OCI-LY7 (cell line): ENCODE measurements at regions not wholly inside any gene's neighbourhood (a gene's known extent, or its start where the extent isn't known, plus 50 kb on each side); places are given as distances from the start of the nearest gene placed in this dataset.

Experiments
- BruUV-seq: library from RNA; stranded (reverse); fragments of 400-500 nt; replicated peaks from 2 replicates; lab custom pipeline; 2021; lab: Mats Ljungman, UMichigan
- CTCF ChIA-PET: fragments of 300-600 bp; sonication (Branson Sonifier 250); formaldehyde crosslinking; loops from one replicate; lab custom pipeline; 2022; ENCODE audit warnings: antibody characterized with exemption; ENCODE audit not compliant: unreplicated experiment; lab: Charles Lee
- POLR2A ChIA-PET: fragments of 300-600 bp; sonication (Branson Sonifier 250); formaldehyde crosslinking; loops from one replicate; lab custom pipeline; 2022; ENCODE audit warnings: antibody characterized with exemption; lab: Charles Lee
- DNase-seq: peaks from one replicate; pipeline ENCODE4 v3.0.0-alpha.2; 2015; ENCODE audit warnings: low spot score
- H2AFZ ChIP-seq: fragments of 200-600 bp; sonication (generic), shearing (Covaris generic); 2 replicates; pipeline ENCODE4 v1.6.1; 2014; ENCODE audit warnings: mild to moderate bottlenecking, antibody characterized with exemption, low read length, moderate library complexity
- H3K27ac ChIP-seq: fragments of 200-600 bp; sonication (generic); 2 replicates; pipeline ENCODE4 v1.5.1; 2014; ENCODE audit warnings: mixed run types, low read depth, mild to moderate bottlenecking, moderate library complexity, low read length, inconsistent platforms; ENCODE audit not compliant: poor library complexity, severe bottlenecking
- H3K36me3 ChIP-seq: fragments of 200-600 bp; sonication (generic); 2 replicates; pipeline ENCODE4 v1.6.1; 2014; ENCODE audit warnings: mild to moderate bottlenecking, antibody characterized with exemption, low read length, moderate library complexity, mixed read lengths; ENCODE audit not compliant: insufficient read depth
- H3K4me1 ChIP-seq: fragments of 200-600 bp; sonication (generic); 2 replicates; pipeline ENCODE4 v1.5.1; 2014; ENCODE audit warnings: mild to moderate bottlenecking, low read length; ENCODE audit not compliant: insufficient read depth, poor library complexity, severe bottlenecking
- H3K4me2 ChIP-seq: fragments of 200-600 bp; sonication (generic); 2 replicates; pipeline ENCODE4 v1.6.1; 2014; ENCODE audit warnings: mild to moderate bottlenecking, low read length
- H3K4me3 ChIP-seq: fragments of 200-600 bp; sonication (generic); 2 replicates; pipeline ENCODE4 v1.5.1; 2014; ENCODE audit warnings: mild to moderate bottlenecking, low read depth, low read length; ENCODE audit not compliant: poor library complexity, severe bottlenecking
- H3K79me2 ChIP-seq: fragments of 200-600 bp; sonication (generic); 2 replicates; pipeline ENCODE4 v1.6.1; 2016; ENCODE audit warnings: low read depth, mild to moderate bottlenecking, low read length, moderate library complexity, mixed read lengths; ENCODE audit not compliant: insufficient read depth
- H3K9me2 ChIP-seq: fragments of 200-600 bp; sonication (generic); 2 replicates; pipeline ENCODE4 v1.6.1; 2016; ENCODE audit warnings: mild to moderate bottlenecking, low read length, mixed read lengths; ENCODE audit not compliant: insufficient read depth
- H3K9me3 ChIP-seq: fragments of 200-600 bp; sonication (generic); 2 replicates; pipeline ENCODE4 v1.6.1; 2014; ENCODE audit warnings: mild to moderate bottlenecking, mixed run types, low read length, mixed read lengths
- H4K20me1 ChIP-seq: fragments of 200-600 bp; sonication (generic); 2 replicates; pipeline ENCODE4 v1.6.1; 2014; ENCODE audit warnings: mild to moderate bottlenecking, antibody characterized with exemption, low read length, moderate library complexity, mixed read lengths; ENCODE audit not compliant: insufficient read depth
- CTCF ChIP-seq: fragments of 200-600 bp; sonication (generic); conservative IDR thresholded peaks from 2 replicates; pipeline ENCODE4 v1.5.1; 2014; ENCODE audit warnings: mild to moderate bottlenecking, antibody characterized with exemption, low read length, moderate library complexity, mixed read lengths
- EZH2phosphoT487 ChIP-seq: fragments of 200-600 bp; sonication (generic); IDR thresholded peaks from 2 replicates; pipeline ENCODE4 v1.6.1; 2018; ENCODE audit warnings: low read depth, borderline replicate concordance, mild to moderate bottlenecking, mixed run types, antibody characterized with exemption, low read length, moderate library complexity, mixed read lengths
- intact Hi-C: fragments of 100-400 bp; cut with micrococcal nuclease; formaldehyde crosslinking; loops from one replicate; pipeline ENCODE4 v1.10.0; 2022; ENCODE audit not compliant: unreplicated experiment

GRCh38 chr7:33721895-33722294 lies 183.4 kb upstream of the BMPER start:
- H3K9me3 ChIP-seq = no peaks in the 10 kb centered on the region
- intact Hi-C loops = no loop called here
- H3K36me3 ChIP-seq = no peaks in the 10 kb centered on the region
- no peak overlapping the region for H3K27ac ChIP-seq
- no peak overlapping the region for H3K4me3 ChIP-seq
- no peak overlapping the region for H3K4me2 ChIP-seq
- H2AFZ ChIP-seq = no peak overlapping the region
- CTCF ChIA-PET = no interaction called here
- POLR2A ChIA-PET = interaction anchor here (0.5 kb wide), 1 partner anchor 123 kb away, joined by 4 read pairs; no protein-coding TSS in a partner anchor
- no peaks in the 10 kb centered on the region for H3K79me2 ChIP-seq
- DNase-seq = no peak
- H3K4me1 ChIP-seq = no peaks in the 10 kb centered on the region
- H4K20me1 ChIP-seq = no peaks in the 10 kb centered on the region
- BruUV-seq = no TSS peak
- no peaks in the 10 kb centered on the region for H3K9me2 ChIP-seq
- no peak for TF ChIP-seq EZH2phosphoT487
- no peak for TF ChIP-seq CTCF

- H2AFZ ChIP-seq = no peak overlapping the region
- no peak overlapping the region for H3K4me2 ChIP-seq
- no peaks in the 10 kb centered on the region for H3K9me3 ChIP-seq
- no peak for DNase-seq
- no peaks in the 10 kb centered on the region for H3K4me1 ChIP-seq
- no peaks in the 10 kb centered on the region for H3K9me2 ChIP-seq
- no TSS peak for BruUV-seq
- CTCF ChIA-PET = no interaction called here
- POLR2A ChIA-PET = interaction anchor here (0.8 kb wide), 1 partner anchor 9 kb away, joined by 3 read pairs; no protein-coding TSS in a partner anchor
- no peak for TF ChIP-seq CTCF
- no peak for TF ChIP-seq EZH2phosphoT487
- H3K79me2 ChIP-seq = no peaks in the 10 kb centered on the region
- no peaks in the 10 kb centered on the region for H3K36me3 ChIP-seq
- H3K4me3 ChIP-seq = no peak overlapping the region
- no peaks in the 10 kb centered on the region for H4K20me1 ChIP-seq
- H3K27ac ChIP-seq = no peak overlapping the region
- intact Hi-C loops = no loop called here
Measured at GRCh38 chr7:33722383-33723101, 182.8 kb upstream of the BMPER start.

- Histone ChIP-seq H3K4me2 (no peak overlapping the region), H3K4me1 (no peaks in the 10 kb centered on the region), H3K36me3 (no peaks in the 10 kb centered on the region), H3K9me2 (no peaks in the 10 kb centered on the region), H3K4me3 (no peak overlapping the region), H2AFZ (no peak overlapping the region), H3K79me2 (no peaks in the 10 kb centered on the region), H3K27ac (no peak overlapping the region), H3K9me3 (no peaks in the 10 kb centered on the region), H4K20me1 (no peaks in the 10 kb centered on the region)
- no peak for DNase-seq
- ChIA-PET CTCF (no interaction called here), POLR2A (interaction anchor here (0.6 kb wide), 1 partner anchor 21 kb away, joined by 5 read pairs; no protein-coding TSS in a partner anchor)
- intact Hi-C loops = no loop called here
- TF ChIP-seq CTCF = no peak
- TF ChIP-seq EZH2phosphoT487 = no peak
- BruUV-seq = no TSS peak
Measured at GRCh38 chr7:33724201-33724600, 181.1 kb upstream of the BMPER start.
